ENCODE measurements at regions not wholly inside any gene's neighbourhood (a gene's known extent, or its start where the extent isn't known, plus 50 kb on each side); places are given as distances from the start of the nearest gene placed in this dataset.
"Not testable (repeated sequence)": the region's sequence is repeated elsewhere in the genome, so short reads cannot be mapped to it uniquely, and the experiment has no call there.

DNA sequence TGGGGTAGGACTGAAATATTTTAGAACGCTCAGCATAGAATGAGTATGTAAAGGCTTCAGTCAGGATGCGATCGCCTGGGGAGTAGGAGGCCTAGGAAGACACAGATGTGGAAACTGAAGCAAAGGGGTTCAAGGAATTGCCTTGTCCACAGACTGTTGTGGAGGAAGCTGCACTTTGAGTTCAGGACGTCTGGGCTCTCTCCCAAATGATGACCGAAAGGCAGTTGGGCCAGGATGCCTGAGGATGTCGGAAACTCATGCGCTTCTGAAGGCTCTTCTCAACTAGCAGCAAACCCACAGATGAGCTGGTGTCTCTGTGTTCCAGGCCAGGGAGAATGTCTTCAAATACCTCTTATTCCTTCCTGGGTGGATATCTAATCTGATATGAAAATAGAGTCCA is 146.2 kb upstream of the SULF2 start:
- DNase-seq (ENCODE audit: low read depth in 2 of 2) = no peak

DNA sequence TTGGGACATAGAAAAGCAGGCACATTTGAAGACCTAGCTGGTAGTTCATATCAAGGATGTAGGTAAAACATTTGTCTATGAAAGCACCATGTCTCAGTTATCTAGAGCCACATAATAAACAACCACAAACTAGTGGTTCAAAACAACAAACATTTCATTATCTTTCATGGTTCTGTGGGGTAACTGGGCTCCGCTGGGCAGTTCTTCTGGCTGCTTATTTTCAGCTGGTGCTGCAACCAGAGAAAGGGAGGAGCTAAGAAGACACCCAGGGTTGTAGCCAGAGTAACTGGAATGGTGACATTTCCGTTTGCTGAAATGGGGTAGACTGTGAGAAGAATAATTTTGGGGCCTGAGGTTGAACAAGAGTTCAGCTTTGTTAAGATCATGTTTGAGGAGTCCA is 145.7 kb upstream of the SULF2 start:
- no peak for DNase-seq (ENCODE audit: low read depth in 2 of 2)

DNA sequence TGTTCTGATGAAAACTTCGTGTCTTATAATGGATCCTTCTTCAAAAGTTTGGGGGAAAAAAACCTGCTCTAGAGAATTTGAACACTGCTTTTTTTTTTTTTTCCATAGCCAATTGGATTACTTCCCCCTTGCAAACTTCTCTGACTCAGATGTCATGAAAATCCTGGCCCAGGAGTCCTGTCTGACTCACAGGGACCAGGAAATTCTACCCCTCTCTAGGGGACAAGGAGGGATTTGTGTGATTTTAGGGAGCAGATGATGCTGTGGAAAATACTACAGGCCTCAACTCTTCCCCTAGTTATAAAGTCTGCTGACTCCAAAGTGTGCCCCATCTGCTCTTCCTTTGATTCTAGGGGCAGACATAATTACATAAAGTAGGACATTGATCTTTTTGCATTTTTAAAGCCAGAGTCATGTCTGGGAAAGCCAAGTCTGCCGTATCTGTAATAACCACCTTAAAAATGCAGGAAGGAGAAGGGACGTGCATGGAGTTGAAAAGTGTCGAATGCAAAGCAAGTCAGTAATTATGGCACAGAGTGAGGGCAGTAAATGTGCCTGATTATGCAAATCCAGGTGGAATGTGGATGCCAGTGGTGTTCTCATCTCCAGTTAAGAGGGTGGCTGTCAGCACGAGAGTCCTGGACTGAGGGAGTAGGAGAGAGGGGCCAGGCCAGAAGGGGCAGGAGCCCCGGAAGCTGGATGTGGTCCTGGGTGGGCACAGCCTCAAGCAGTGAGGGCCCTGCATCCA is 144.3 kb upstream of the SULF2 start:
- no peak for DNase-seq (ENCODE audit: low read depth in 2 of 2)

DNA sequence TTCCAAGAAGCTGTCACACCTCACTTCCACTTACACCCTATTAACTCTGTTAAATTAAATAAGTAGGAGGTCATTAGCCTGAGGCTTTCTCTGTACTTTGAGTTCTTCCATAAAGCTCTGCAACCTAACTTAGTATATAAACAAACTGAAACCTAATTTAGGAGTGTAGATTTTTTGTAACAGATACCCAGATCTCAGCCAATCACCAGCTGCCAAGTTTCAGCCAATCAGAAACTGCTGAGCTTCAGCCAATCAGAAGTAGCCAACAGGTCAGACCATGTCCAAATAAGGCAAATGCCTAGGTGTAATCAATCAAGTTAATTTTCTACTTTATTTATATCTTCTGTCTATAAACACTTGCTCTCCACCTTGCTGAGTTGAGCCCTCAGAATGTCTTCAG is 142.7 kb upstream of the SULF2 start:
- DNase-seq (ENCODE audit: low read depth in 2 of 2) = no peak

DNA sequence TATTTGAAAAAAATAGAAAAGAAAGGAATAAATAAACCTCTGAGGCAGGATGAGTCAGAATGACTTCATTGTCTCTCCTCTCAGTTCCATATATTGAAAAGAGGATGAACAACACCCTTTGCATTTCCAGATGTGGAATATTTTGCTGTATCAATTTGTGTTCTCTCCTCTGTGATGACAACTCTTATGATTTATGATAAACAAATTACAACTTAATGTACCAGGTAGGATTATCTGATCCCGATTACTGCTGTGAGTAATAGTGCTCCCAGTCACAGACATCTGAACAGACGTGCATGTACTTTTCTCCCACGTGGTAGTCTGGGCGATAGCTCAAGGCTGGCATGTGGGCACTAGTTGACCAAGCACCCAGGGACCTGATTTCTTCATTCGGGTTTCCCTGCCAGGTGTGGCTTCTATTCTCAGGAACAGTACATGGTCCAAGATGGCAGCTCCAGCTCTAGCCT is 142.1 kb upstream of the SULF2 start:
- DNase-seq (ENCODE audit: low read depth in 2 of 2) = no peak

DNA sequence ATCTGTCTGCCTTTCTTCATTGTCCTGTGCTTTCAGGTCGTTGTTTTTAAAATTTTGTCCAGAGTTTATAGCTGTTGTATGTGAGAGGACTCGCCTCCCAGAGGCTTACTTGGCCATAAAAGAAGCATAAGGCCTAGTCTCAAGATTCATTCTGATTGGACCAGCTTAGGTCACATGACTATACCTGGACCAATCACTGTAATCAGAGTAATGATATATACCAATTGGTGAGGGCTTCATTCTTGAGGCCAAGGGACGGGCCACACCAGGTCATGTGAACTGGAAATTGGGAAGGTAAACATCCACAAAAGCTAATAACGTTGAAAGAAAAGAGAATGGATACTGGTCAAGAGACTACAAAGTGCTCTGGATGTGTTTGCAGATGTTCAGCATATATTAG is 141.4 kb upstream of the SULF2 start:
- DNase-seq (ENCODE audit: low read depth in 2 of 2) = no peak

DNA sequence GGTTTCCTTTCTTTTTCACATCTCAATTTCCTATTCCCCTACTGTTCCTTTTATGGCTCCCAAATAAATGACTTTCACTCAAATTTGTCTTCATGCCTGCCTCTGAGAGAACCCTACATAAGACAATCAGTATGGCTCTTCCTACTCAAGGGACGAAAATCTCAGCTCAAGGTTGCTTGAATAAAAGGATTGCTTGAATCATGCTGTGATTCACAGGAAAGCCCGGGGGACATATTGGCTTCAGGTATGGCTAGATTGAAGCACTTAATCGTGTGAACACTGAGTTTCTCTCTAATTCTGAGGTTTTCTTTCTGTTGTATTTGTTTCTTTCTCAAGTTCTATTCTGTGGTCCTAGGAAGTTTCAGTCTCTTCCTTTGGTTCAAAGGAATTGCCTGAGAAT is 140.3 kb upstream of the SULF2 start:
- DNase-seq (ENCODE audit: low read depth in 2 of 2) = no peak

DNA sequence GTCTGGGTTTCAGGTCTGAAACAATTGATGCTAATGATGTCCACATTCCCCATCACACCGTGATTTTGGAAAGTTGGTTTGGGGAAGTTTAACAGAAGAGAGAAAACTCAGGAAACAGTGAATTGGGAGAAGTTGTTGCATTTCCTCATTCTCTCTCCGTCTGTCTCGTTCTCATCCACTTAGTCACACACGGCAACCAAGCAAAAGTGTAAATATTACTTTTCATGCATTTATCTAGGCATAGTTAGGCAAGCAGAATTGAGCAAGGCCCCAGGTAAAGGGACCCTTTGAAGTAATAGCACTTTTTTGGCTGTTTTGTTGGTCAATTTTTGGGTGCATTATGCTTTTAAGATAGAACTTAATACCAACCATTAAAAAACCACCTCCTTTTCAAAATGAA is 137.0 kb upstream of the SULF2 start:
- DNase-seq (ENCODE audit: low read depth in 2 of 2) = no peak

DNA sequence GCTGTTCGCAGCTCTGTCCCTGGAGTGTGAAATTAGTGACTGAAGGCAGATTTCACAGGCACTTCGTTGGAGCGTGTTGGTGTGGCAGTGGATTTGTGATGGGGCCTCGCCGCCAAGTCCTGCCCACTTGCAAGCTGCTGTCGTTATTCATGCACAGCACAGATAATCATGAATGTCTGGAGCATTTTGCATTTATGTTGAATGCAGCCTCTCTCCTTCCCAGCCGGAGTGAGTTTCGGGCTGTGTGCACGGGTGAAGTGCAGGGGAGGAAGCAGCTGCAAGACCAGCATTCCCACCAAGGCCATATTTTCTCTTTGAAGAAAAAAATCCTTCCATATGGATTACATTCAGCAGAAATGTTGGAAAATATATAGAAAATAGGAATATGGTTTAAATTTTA is 136.5 kb upstream of the SULF2 start:
- not testable (repeated sequence) for DNase-seq (ENCODE audit: low read depth in 2 of 2)

DNA sequence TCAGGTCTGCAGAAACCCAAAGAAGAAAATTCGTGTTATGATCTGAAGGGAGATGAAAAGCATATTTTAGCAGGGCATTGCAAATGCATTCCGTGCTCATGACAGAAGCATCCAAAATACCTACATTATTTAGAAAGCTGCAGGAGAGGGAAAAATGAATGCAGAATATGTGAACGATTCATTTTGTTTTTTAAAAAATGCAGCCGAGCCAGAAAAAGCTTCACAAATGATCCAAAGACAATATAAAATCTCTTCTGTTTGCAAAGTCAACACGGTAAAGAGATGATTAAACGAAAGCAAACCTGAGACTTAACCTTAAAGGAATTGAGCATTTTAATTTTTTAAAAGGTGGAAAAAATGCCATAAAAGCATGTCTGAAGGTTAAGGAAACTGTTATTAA is 136.1 kb upstream of the SULF2 start:
- DNase-seq (ENCODE audit: low read depth in 2 of 2) = no peak

DNA sequence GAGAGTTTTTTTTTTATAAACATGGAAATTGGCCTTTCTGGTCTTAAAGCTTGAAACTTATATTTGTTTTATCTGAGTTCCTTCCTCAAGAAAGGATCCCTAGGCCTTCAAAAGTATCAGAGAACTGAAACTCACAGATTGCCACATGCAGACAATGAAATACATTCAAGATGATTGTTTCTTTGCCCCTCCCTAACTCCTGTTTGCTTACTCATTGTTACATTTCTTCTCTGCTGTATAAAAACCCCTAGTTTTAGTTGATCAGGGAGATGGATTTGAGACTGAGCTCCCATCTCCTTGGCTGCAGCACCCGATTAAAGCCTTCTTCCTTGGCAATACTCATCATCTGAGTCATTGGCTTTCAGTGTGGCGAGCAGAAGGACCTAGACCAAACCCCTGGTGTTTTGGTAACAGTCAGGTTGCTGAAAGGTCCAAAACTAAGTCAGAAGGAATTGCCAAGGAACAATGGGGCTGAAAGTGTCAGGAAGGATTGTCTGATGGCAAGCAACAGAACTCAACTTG is 132.3 kb upstream of the SULF2 start:
- no peak for DNase-seq (ENCODE audit: low read depth in 2 of 2)

DNA sequence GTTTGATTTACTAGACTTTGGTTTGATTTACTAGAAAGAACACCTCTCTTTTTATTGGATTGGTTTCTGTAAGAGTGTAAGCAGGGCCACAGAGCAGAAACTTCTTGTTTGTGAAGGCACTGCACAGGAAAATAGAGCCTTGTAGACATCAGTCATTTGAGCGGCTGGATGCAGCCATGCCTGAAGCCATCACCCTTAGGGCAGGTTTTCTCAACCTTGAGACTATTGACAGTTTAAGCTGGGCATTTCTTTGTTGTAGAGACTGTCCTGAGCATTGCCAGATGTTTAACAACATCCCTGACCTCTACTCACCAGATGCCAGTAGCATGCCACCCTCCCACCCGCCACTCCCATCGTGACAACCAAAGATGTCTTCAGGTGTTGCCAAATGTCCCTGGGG is 130.2 kb upstream of the SULF2 start:
- DNase-seq (ENCODE audit: low read depth in 2 of 2) = no peak

DNA sequence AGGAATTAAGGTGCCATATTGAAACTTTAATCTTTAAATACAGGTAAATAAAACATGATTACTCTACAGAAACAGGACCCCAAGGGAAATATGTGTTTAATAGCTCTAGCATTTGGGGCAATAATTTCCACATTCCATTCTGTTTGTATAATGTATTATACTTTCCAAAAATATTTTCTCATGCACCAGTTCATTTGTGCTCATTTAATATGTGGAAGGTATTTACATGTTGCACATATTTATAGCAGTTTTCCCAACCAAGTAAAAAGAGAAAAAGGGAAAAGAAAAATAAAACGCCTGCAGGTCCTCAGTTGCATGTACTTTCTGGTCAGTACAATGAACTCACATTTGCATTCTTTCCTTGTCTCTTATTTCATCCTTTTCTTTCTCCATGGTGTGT is 129.5 kb upstream of the SULF2 start:
- no peak for DNase-seq (ENCODE audit: low read depth in 2 of 2)

DNA sequence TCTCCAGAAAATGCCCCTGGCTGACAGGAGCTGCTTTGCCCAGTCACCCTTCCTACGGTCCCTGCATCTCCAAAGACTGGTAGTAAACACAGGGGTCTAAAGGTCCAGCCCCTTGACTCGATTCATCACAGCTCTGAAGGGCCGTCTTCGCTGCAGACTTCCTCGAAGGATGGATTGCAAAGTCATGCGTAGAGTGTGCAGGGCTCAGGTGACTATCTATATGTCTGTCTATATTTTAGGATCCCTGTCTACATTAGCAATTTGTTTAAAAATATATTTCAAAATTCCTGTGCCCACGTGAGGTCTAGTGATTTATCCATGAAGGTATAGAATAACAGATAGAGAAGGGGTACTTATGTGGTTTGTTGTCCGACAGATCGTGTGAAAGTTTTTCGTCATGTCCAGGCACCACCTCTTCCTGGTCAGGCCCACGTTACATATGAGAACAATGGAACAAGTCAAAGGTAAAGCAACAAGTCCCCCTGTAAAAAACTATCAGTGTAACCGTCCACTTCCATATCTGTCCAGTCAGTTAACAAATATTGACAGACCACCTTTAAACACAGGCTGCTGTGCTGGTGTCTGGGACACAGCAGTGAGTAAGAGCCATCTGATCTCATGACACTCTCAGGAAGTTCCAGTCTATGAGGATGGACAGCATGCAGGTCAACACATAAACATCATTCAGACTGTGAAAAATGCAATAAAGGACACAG is 127.7 kb upstream of the SULF2 start:
- DNase-seq (ENCODE audit: low read depth in 2 of 2) = not testable (repeated sequence)

DNA sequence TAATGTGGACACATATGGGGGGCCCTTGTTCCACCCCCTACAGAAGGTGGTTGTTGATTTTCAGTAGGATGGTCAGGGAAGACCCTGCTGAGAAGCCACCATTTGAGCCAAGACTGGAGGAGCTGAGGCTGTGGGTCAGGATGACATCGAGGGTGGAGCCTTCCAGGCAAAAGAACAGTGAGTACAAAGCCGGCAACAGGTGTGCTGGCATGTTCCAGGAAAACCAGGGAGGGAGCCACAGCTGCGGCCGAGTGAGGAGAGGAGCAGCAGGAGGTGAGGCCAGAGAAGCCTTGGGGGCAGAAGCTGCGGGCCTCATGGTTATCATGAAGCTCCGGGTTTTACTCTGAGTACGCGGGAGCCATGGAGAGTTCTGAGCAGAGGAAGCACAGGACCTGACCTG is 126.9 kb upstream of the SULF2 start:
- DNase-seq (ENCODE audit: low read depth in 2 of 2) = not testable (repeated sequence)

DNA sequence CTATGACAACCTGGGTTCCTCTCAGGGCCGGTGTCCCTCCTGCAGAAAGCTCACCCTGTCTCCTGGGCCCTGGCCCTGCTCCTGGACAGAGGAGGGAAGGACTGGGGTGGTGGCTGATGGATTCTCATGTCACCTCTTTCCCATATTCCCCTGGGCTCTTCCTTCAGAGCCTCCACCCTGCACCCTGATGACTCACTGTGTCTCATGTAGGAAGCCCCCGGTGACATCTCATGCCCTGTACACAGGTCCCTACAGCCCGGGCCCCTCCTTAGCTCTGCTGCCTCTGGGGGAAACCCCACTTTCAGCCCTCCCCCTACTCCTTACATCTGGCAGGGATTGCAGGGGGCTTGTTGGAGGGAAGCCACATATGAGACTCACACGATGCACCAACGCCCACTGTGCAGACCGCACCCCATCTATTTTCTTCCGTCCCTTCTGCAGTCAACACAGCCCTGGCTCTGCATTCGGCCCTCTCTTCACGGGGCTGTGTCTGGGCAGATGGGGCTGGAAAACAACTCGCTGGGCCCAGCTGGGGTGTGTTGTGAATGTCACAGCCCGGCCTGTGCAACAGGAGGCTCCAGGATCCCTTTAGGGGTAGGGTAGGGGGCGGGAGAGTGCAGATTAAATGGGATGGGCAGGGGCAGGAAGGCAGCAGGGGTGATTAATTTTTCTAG is 124.6 kb upstream of the SULF2 start:
- DNase-seq (ENCODE audit: low read depth in 2 of 2) = not testable (repeated sequence)

DNA sequence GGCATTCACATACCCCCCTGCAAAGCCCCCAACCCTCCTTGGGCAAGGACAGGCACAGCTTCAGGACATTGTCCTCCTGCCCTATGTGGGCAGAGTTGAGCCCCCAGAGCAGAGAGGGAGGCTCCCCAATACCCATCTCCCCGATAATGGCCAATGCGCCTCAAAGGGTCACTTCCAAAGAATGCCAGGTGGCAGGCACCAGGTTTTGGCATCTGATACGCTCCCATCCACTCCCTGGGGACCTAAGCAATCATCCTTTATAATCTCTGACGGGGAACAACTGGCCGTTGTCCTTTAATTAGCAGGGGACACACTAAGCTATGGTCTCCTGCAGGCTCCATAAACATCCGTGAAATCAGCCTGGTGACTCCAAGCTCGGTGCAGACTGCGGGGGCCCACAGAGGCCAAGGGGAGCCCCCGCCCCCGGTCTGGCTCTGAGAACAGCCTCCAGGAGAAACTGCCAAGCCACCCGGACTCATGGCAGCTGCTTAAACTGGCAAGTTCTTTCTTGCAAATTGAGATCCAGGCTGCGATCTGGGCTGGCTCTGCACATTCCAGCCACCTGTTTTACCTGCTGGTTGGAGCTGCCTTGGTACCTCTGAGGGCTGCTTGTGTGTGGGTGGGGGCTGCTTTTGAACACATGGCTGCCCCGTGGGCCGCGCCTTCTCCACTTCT is 123.2 kb upstream of the SULF2 start:
- not testable (repeated sequence) for DNase-seq (ENCODE audit: low read depth in 2 of 2)

DNA sequence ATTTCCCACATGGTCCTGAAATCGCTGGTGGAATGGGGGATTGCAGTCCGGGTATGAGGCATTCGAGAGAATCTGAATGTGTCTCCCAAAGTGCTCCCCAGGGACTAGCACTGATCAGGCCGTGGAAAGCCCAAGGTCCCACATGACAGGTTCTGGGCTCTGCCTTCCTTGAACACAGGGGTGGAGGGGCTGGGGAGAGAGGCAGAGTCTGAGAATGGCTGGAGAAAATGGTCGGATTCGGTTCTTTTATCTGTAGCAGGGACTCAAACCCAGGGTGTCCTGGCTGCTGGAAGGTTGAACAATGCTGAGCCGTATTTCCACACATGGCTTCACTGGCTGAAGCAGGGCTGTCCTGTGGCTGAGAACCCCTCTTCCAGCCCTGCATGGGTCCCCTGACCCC is 122.7 kb upstream of the SULF2 start:
- DNase-seq (ENCODE audit: low read depth in 2 of 2) = not testable (repeated sequence)

DNA sequence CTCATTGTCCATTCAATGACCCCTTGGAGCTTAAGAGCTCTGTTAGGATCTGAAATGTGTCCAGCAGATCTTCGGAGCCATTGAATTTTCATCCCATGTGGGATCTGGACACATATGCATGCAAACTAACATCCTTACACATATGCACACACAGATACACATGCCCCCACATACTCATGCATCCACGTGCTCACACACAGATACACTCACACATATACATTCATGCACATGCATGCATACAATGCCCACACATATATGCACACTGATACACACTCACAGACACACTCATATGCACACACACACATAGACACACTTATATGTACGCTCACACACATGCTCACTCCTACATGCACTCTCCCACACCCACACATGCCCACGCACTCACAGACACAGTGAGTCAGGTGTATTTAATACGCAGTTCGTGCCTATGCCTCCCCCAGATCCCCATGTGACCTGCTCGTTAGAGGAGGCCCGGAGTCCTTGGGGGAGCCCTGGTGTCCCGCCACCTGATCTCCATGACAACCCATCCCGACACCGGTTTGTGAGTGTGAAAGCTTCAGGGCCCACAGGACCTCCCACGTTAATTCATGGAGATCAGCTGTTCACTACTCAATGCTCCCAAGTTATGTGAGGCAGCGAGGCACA is 121.9 kb upstream of the SULF2 start:
- DNase-seq (ENCODE audit: low read depth in 2 of 2) = no peak

DNA sequence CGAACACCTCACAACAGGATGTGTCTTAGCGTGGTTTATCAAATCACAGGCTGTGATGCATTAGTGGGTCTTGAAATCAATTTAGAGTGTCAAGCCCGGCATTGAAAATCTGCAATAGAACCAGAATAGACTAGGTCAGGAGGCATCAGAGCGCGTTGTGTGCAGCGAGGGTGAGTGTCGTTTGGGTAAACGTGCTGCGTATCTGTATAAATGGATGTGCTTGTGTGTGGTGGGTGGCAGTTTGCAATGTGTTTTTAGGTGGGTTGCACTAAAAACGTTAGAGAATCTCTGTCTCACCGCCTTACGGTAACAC is 121.0 kb upstream of the SULF2 start:
- DNase-seq (ENCODE audit: low read depth in 2 of 2) = no peak

DNA sequence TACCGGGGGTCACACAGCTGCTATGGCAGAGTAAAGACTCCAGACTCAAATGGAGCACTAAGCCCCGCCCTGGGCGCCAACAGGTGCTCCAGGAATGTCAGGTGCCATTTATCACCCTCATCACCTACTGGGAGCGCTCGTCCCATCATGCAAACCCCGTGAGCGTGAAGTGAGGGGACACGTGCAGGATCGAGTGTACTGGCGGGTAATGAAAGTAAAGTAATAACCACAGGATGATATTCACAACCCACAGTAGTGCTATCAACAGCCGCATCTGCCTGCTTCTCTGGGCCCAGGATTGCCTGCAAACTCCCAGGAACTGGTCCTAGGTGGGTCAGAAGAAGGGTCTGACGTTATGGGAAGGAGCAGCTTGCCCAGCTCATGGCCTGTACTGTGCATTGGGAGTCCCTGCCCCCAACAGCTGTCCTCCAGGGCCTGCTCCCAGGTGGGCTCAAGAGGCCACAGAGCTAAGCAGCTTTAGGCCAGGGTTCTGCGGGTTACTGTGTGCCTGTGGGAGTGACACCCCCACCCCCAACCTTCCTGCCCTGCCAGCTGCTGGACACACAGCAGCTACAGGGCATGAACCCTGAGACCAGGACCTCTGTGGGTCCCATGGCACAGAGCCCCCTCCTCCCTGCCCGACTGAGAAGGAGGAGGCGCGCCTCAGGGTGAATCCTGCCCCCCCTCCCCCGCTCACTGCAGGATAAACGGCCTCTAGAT is 120.5 kb upstream of the SULF2 start:
- DNase-seq (ENCODE audit: low read depth in 2 of 2) = no peak

Measured in activated CD4-positive, alpha-beta T cell treated with anti-CD3 and anti-CD28 coated beads for 24 hours (primary cell).